Kidney (tissue), 13 donors: ENCODE measurements at regions not wholly inside any gene's neighbourhood (a gene's known extent, or its start where the extent isn't known, plus 50 kb on each side); places are given as distances from the start of the nearest gene placed in this dataset.

Experiments
- DNase-seq, 5 donors: peaks; one replicate each; pipeline ENCODE4 v3.0.0-alpha.2; 2013 to 2020
- FAIRE-seq: peaks from 2 replicates; lab custom pipeline; 2012; peaks lifted over from hg19 to GRCh38; lab: Jason Lieb, UNC
- H3K27ac ChIP-seq, 2 donors: one replicate each; pipeline ENCODE4 v1.7.0; 2013; ENCODE audit warnings: low read depth in 2 of 2, low read length in 2 of 2, inconsistent platforms in 1 of 2
- H3K27me3 ChIP-seq: one replicate; pipeline ENCODE4 v1.7.1; 2013; ENCODE audit warnings: low read length, inconsistent platforms; ENCODE audit not compliant: control insufficient read depth, insufficient read depth
- H3K36me3 ChIP-seq, 3 donors: one replicate each; pipeline versions ENCODE4 v1.7.0 to v1.7.1; 2013; ENCODE audit warnings: low read length in 3 of 3, control low read depth in 1 of 3, inconsistent platforms in 1 of 3; ENCODE audit not compliant: insufficient read depth in 3 of 3, control insufficient read depth in 2 of 3
- H3K4me1 ChIP-seq, 3 donors: one replicate each; pipeline versions ENCODE4 v1.7.0 to v1.7.1; 2013; ENCODE audit warnings: low read length in 3 of 3, inconsistent platforms in 1 of 3, low read depth in 1 of 3; ENCODE audit not compliant: control insufficient read depth in 2 of 3, insufficient read depth in 2 of 3
- H3K4me3 ChIP-seq, 3 donors: one replicate each; pipeline versions ENCODE4 v1.7.0 to v1.8.1; 2013; ENCODE audit warnings: low read length in 3 of 3, control low read depth in 1 of 3, inconsistent platforms in 1 of 3
- H3K9ac ChIP-seq, 3 donors: one replicate each; pipeline versions ENCODE4 v1.7.0 to v1.7.1; 2013; ENCODE audit warnings: low read length in 3 of 3, control low read depth in 1 of 3, inconsistent platforms in 1 of 3
- H3K9me3 ChIP-seq, 3 donors: one replicate each; pipeline versions ENCODE4 v1.7.0 to v1.7.1; 2013; ENCODE audit warnings: low read length in 3 of 3, control low read depth in 1 of 3, inconsistent platforms in 1 of 3; ENCODE audit not compliant: control insufficient read depth in 2 of 3, insufficient read depth in 1 of 3
- intact Hi-C: fragments of 100-400 bp; cut with DNase I; formaldehyde crosslinking; loops from one replicate; pipeline ENCODE4 v1.11.1; 2022
- TF ChIP-seq, protein P1 (sequence below): IDR thresholded peaks from 3 replicates; pipeline ENCODE4 v1.5.1; 2012; ENCODE audit warnings: mild to moderate bottlenecking, moderate library complexity, borderline replicate concordance; ENCODE audit not compliant: insufficient read depth; ENCODE audit errors: extremely low read depth
- donor health status: control.
- donor health status: control.
- donor health status: control.
- donor health status: control.
- donor health status: control.
- donor health status: DM: yes; HTN: yes; CAD: no.
- donor health status: Normal renal cell carcinoma (clear cell type).

DNA sequence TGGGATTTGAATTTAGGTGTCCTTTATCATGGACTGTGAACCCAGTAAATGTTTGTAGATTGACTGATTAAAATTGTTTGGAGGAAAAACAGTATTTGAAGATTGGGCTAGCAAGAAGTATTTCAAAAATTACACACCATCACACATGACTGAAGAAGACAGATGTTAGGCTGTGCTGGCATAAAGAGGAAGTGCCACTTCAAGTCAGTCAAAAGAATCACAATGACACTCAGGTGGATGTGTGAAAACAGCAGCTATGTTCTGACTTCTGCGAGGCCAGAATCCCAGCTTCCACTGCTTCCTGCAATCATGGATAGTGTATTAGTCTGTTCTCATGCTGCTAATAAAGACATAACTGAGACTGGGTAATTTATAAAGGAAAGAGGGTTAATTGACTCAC is 393.3 kb downstream of the DMRT2 start:
- no peaks in the 10 kb centered on the region for H3K27me3 ChIP-seq
- H3K9ac ChIP-seq, result no peak overlapping the region
- DNase-seq, result no peak
- FAIRE-seq, result no peak
- TF ChIP-seq, protein P1, sequence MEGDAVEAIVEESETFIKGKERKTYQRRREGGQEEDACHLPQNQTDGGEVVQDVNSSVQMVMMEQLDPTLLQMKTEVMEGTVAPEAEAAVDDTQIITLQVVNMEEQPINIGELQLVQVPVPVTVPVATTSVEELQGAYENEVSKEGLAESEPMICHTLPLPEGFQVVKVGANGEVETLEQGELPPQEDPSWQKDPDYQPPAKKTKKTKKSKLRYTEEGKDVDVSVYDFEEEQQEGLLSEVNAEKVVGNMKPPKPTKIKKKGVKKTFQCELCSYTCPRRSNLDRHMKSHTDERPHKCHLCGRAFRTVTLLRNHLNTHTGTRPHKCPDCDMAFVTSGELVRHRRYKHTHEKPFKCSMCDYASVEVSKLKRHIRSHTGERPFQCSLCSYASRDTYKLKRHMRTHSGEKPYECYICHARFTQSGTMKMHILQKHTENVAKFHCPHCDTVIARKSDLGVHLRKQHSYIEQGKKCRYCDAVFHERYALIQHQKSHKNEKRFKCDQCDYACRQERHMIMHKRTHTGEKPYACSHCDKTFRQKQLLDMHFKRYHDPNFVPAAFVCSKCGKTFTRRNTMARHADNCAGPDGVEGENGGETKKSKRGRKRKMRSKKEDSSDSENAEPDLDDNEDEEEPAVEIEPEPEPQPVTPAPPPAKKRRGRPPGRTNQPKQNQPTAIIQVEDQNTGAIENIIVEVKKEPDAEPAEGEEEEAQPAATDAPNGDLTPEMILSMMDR, result no peak
- H3K9me3 ChIP-seq, result no peaks in the 10 kb centered on the region
- intact Hi-C loops, result no loop called here
- H3K4me3 ChIP-seq, result no peak overlapping the region
- H3K27ac ChIP-seq, result no peak overlapping the region
- H3K4me1 ChIP-seq, result no peaks in the 10 kb centered on the region
- no peaks in the 10 kb centered on the region for H3K36me3 ChIP-seq

DNA sequence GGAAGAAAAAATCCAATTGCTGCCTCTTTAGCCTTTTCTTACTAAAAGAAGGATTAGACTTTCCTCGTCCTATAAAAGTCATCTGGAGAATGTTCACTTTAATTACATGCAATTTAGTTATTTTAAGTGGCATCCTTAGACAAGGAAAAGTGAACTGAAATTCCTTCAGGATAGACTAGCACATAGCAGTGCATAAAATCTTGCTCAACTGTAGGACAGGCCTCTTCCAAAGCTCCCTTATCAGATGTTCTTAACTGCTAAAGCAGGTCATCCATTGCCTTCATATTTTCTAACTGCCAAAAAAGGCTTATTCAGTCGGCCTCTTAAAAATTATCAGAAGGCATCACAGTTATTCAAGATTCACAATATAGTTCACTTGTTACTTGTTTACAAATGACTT is 396.5 kb downstream of the DMRT2 start:
- no peaks in the 10 kb centered on the region for H3K4me1 ChIP-seq
- DNase-seq, result no peak
- FAIRE-seq, result no peak
- TF ChIP-seq, protein P1, result no peak
- no peaks in the 10 kb centered on the region for H3K27me3 ChIP-seq
- no peaks in the 10 kb centered on the region for H3K36me3 ChIP-seq
- H3K27ac ChIP-seq, result no peak overlapping the region
- no peaks in the 10 kb centered on the region for H3K9me3 ChIP-seq
- H3K4me3 ChIP-seq, result no peak overlapping the region
- intact Hi-C loops, result no loop called here
- no peak overlapping the region for H3K9ac ChIP-seq

DNA sequence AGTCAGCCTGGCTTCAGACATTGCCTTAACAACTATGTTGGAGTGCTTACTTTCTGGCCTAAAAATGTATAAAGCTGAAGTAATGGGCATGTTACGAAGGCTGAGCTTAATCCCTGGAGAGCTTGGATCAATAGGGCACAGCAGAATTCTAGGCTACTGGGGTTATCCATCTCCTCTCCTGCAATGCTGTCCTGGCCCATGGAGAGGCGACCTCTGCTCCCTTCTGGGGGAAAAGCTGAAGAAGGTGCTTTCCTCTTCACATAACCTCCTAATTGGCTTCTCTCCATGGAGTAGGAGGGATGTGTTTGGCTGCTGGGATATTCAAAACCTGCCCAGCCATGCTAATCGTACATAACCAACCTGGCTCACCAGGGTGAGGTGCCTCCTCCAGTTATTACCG is 403.5 kb downstream of the DMRT2 start:
- Histone ChIP-seq H3K27ac (no peak overlapping the region), H3K9me3 (no peaks in the 10 kb centered on the region), H3K36me3 (no peaks in the 10 kb centered on the region), H3K27me3 (no peaks in the 10 kb centered on the region), H3K4me3 (no peak overlapping the region), H3K9ac (no peak overlapping the region), H3K4me1 (no peaks in the 10 kb centered on the region)
- TF ChIP-seq, protein P1, result no peak
- no peak for FAIRE-seq
- DNase-seq, result no peak
- intact Hi-C loops, result no loop called here

DNA sequence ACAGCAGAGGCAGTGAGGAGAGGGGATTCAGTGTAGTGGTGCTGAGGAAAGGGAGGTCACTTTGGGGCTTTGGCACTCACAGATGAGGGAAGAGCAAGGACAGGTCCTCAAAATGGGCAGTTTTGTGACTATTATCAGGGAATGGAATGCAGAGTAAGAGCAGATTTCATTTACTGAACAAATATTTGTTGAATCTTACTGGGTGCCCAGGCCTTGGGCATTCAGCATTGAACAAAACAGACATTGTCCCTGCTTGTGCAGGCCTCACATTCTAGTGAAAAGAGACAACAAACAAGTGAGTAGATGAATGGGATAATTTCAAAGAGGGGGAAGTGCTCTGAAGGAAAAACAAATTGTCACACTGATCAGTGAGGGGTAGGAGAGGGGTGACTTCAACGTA is 404.1 kb downstream of the DMRT2 start:
- DNase-seq, result no peak
- Histone ChIP-seq H3K27me3 (no peaks in the 10 kb centered on the region), H3K36me3 (no peaks in the 10 kb centered on the region), H3K27ac (no peak overlapping the region), H3K9ac (no peak overlapping the region), H3K4me3 (no peak overlapping the region), H3K4me1 (no peaks in the 10 kb centered on the region), H3K9me3 (no peaks in the 10 kb centered on the region)
- intact Hi-C loops, result no loop called here
- TF ChIP-seq, protein P1, result no peak
- no peak for FAIRE-seq
